IPS-20b (cell line): ENCODE measurements at regions not wholly inside any gene's neighbourhood (a gene's known extent, or its start where the extent isn't known, plus 50 kb on each side); places are given as distances from the start of the nearest gene placed in this dataset.
"Not testable (repeated sequence)": the region's sequence is repeated elsewhere in the genome, so short reads cannot be mapped to it uniquely, and the experiment has no call there.

Experiments used
- H3K27ac ChIP-seq: one replicate; pipeline ENCODE4 v1.5.1; 2013; ENCODE audit warnings: low read length
- H3K27me3 ChIP-seq: 2 replicates; pipeline ENCODE4 v1.6.1; 2013; ENCODE audit warnings: mild to moderate bottlenecking, low read length, inconsistent platforms; ENCODE audit not compliant: insufficient read depth
- H3K36me3 ChIP-seq: 2 replicates; pipeline ENCODE4 v1.6.1; 2013; ENCODE audit warnings: low read depth, mild to moderate bottlenecking, inconsistent platforms, low read length, moderate library complexity; ENCODE audit not compliant: insufficient read depth
- H3K4me1 ChIP-seq: 2 replicates; pipeline ENCODE4 v1.6.1; 2013; ENCODE audit warnings: mild to moderate bottlenecking, control low read depth, inconsistent platforms, low read length, moderate library complexity; ENCODE audit not compliant: insufficient read depth
- H3K4me3 ChIP-seq: 2 replicates; pipeline ENCODE4 v1.5.1; 2013; ENCODE audit warnings: mild to moderate bottlenecking, low read length, inconsistent platforms
- H3K9ac ChIP-seq: 2 replicates; pipeline ENCODE4 v1.6.1; 2013; ENCODE audit warnings: low read depth, mild to moderate bottlenecking, inconsistent platforms, low read length, moderate library complexity
- H3K9me3 ChIP-seq: 2 replicates; pipeline ENCODE4 v1.6.1; 2013; ENCODE audit warnings: mild to moderate bottlenecking, low read depth, low read length, inconsistent platforms; ENCODE audit not compliant: insufficient read depth

DNA sequence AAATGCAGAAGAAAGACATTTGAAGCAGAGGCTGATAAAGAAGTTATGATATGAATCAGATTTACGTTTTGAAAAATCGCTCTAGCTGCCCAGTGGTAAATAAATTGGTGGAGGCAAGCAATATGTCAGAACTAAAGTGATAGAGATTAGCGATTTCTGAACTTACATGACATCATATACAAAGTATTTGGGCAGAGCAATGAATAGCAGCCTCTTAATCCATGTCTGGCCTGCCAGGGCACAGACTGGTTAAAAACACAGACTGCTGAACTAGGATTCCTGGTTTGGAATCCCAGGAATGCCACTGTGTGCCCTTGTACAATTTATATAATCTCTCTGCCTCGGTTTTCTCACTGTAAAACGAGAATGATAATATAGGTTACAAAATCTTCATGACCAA lies 243.1 kb upstream of the SETMAR start:
- peaks cover 9% of the 10 kb centered on the region for H3K4me1 ChIP-seq
- no peaks in the 10 kb centered on the region for H3K27me3 ChIP-seq
- H3K36me3 ChIP-seq: no peaks in the 10 kb centered on the region
- H3K9ac ChIP-seq: no peak overlapping the region
- H3K27ac ChIP-seq: no peak overlapping the region
- H3K4me3 ChIP-seq: no peak overlapping the region
- H3K9me3 ChIP-seq: no peaks in the 10 kb centered on the region

DNA sequence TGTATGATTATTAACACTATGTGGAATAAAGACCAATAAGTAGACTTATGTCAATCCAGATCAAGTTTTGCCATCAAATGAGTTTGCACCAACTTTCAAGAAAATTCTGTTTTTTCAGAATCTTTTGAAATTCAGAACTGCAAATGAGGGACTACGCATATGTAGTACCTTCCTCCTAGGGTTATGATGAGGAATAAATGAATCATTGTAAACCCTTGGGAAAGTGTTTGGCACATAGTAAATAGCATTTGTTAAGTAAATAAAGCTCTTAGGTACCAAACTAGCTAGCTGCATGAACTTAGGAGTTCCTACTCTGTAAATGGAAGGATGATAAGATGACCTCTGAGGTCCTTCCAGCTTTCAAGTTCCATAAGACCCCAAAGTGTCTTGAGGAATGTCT lies 242.6 kb upstream of the SETMAR start:
- no peaks in the 10 kb centered on the region for H3K27me3 ChIP-seq
- no peaks in the 10 kb centered on the region for H3K36me3 ChIP-seq
- H3K4me1 ChIP-seq: peaks cover 10% of the 10 kb centered on the region
- no peaks in the 10 kb centered on the region for H3K9me3 ChIP-seq
- H3K4me3 ChIP-seq: no peak overlapping the region
- no peak overlapping the region for H3K9ac ChIP-seq
- no peak overlapping the region for H3K27ac ChIP-seq

DNA sequence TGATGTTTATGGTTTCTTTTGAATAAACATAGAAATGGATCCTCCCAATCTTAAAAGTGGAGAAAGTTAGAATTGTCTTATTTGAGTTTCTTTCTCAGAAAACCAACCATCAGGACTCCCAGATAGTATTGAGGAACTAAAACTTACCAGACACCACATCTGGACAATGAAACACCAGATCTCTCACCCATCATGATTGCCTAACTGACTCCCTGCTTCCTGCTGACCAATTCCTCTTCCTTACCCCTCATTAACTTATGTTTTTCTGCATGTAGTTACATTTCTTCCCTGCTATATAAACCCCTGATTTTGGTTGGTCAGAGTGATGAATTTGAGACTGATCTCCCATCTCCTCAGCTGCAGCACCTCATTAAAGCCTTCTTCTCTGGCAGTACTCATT lies 242.0 kb upstream of the SETMAR start:
- H3K9me3 ChIP-seq: no peaks in the 10 kb centered on the region
- peaks cover 12% of the 10 kb centered on the region for H3K4me1 ChIP-seq
- no peaks in the 10 kb centered on the region for H3K27me3 ChIP-seq
- no peak overlapping the region for H3K4me3 ChIP-seq
- H3K9ac ChIP-seq: no peak overlapping the region
- no peaks in the 10 kb centered on the region for H3K36me3 ChIP-seq
- no peak overlapping the region for H3K27ac ChIP-seq

DNA sequence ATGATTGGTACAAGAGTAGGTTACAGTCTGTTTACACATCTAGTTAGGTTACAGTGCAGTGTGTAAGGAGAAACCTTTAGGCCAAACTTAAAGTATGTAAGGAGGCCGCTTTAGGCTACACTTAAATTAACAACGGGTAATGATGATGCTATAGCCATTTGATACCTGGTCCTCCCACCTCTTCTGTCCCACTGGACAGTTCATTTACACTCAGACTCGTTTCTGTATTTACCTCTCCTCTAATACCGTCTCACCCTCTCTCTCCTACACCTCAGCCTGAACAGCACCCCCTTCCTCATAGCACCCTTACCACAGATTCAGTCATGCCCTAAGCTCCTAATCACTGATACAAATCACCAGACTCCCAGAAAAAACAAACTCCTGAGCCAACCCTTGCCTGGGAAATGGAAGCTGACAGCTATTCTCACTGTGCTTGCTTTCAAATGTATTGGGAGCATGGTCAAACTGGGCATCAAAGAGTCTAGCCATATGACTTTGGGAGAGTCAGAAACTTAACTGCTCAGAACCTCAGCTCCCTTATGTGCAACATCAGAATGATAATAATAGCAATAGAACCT lies 241.3 kb upstream of the SETMAR start:
- Histone ChIP-seq H3K27me3 (no peaks in the 10 kb centered on the region), H3K4me1 (peaks cover 12% of the 10 kb centered on the region), H3K27ac (no peak overlapping the region)

DNA sequence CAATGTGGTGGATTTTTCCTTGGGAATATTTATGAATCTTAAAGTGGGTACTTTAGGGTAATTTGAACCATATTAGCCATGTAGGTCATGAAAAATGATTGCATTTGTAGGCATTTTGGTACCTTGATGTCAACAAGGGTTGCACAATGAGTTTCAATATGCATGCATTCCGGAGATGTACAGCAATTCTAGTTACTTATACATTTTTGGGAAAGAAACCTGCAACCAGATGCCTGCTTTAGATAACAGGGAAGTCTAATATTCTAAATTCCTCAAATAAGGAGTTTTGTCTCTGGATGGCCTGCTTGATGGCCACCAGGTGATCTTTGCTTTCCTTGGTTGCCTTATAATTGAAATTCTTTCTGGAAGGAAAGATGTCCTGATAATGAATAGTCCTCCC lies 240.5 kb upstream of the SETMAR start:
- Histone ChIP-seq H3K9ac (no peak overlapping the region), H3K9me3 (no peaks in the 10 kb centered on the region), H3K4me1 (peaks cover 12% of the 10 kb centered on the region), H3K36me3 (no peaks in the 10 kb centered on the region), H3K27me3 (no peaks in the 10 kb centered on the region), H3K4me3 (no peak overlapping the region), H3K27ac (no peak overlapping the region)

More for the DNA sequence above, 241.3 kb upstream of the SETMAR start:
- Histone ChIP-seq H3K36me3 (no peaks in the 10 kb centered on the region), H3K9ac (no peak overlapping the region), H3K9me3 (no peaks in the 10 kb centered on the region), H3K4me3 (no peak overlapping the region)

DNA sequence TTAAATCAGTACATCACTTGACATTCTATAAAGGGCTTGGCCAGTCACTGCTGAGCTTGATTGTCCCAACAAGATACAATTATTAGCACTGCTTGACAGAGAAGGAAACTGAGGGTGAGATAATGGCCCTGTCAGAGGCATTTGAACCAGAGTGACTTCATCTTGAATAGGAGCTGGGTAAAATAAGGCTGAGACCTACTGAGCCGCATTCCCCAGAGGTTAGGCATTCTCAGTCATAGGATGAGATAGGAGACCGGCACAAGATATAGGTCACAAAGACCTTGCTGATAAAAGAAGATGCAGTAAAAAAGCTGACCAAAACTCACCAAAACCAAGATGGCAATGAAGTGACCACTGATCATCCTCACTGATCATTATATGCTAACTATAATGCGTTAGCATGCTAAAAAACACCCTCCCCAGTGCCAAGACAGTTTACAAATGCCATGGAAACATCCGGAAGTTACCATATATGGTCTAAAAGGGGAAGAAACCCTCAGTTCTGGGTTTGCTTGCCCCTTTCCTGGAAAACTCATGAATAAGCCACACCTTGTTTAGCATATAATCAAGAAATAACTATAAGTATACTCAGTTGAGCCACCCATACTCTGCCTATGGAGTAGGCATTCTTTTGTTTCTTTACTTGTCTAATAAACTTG lies 239.1 kb upstream of the SETMAR start:
- Histone ChIP-seq H3K4me1 (peaks cover 13% of the 10 kb centered on the region), H3K27me3 (no peaks in the 10 kb centered on the region), H3K4me3 (no peak overlapping the region), H3K9ac (no peak overlapping the region), H3K36me3 (no peaks in the 10 kb centered on the region), H3K9me3 (no peaks in the 10 kb centered on the region), H3K27ac (no peak overlapping the region)

DNA sequence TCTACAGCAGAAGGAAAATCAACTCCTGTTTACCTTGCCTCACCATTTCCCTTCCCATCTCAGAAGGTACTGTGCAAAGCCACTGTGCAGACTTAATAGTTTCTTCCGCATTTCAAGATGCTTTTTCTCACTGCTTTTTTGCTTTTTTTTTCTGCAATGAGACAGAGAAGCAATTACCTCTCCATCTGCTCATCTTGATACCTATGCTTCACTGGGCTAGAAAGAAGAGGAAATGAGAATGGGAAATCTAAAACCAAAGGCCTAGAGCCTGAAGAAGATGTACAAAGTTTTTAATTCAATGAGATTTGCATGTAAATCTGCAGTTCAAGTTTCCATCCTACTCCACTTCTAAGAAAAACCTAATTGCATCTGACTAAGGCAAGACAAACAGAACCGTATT lies 238.1 kb upstream of the SETMAR start:
- no peak overlapping the region for H3K4me3 ChIP-seq
- no peaks in the 10 kb centered on the region for H3K9me3 ChIP-seq
- no peaks in the 10 kb centered on the region for H3K27me3 ChIP-seq
- H3K27ac ChIP-seq: no peak overlapping the region
- H3K36me3 ChIP-seq: no peaks in the 10 kb centered on the region
- no peak overlapping the region for H3K9ac ChIP-seq
- peaks cover 16% of the 10 kb centered on the region for H3K4me1 ChIP-seq

DNA sequence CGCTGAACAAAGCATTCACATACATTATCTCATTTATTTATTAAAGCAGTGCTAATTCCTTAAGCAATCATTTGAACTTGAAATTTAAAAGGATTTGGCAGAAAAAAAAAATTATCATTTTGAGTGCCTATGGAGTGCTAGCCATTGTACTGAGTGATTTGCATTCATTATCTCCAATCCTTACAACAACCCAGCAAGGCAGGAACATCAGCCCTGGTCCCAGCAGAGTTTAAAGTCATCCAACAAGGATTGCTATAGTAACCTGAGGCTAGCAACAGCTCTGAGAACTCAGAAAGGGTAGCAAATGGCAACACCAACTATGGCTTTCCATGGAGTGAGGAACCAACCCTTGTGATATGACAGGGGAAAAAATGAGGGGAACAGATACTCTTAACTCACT lies 237.6 kb upstream of the SETMAR start:
- no peaks in the 10 kb centered on the region for H3K27me3 ChIP-seq
- H3K4me3 ChIP-seq: no peak overlapping the region
- H3K9ac ChIP-seq: no peak overlapping the region
- H3K4me1 ChIP-seq: peaks cover 14% of the 10 kb centered on the region
- no peaks in the 10 kb centered on the region for H3K36me3 ChIP-seq
- H3K27ac ChIP-seq: no peak overlapping the region
- H3K9me3 ChIP-seq: no peaks in the 10 kb centered on the region

DNA sequence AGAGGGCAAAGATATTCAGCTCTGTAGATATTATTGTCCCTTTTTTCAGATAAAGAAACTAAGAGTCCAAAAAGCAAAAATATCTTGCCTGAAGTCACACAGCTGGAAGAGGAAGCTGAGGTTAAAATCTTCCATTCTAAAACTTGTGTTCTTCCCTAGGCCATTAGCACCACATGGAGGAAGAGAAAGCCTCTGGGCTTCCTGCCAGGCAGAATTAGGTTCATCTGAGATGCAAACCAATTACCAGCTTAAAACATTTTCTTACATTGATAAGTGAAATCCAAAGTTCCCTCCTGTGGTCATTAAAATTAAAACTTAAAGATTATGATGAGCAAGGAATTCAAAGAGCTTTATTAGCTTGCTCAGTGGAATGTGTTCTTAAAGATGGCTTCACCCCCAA lies 235.3 kb upstream of the SETMAR start:
- no peaks in the 10 kb centered on the region for H3K27me3 ChIP-seq
- no peak overlapping the region for H3K27ac ChIP-seq
- H3K9ac ChIP-seq: no peak overlapping the region
- no peak overlapping the region for H3K4me3 ChIP-seq
- H3K9me3 ChIP-seq: no peaks in the 10 kb centered on the region
- H3K4me1 ChIP-seq: peaks cover 18% of the 10 kb centered on the region
- no peaks in the 10 kb centered on the region for H3K36me3 ChIP-seq

DNA sequence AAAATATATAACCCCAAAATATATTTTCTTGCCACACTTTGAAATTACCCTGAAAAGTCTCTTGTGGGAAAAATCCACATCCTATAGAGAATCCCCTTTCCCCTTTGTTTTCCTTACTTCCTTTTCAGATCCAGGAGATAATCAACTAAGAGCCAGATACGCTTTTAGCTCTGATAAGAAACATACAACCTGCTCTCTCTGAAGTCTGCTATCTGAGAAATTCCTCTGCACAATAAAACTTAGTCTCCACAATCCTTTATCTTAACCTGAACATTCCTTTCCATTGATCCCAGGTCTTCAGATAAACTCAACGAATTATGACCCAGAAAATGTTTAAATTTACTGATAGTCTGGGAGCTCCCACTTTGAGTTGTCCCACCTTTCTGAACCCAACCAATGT lies 233.4 kb upstream of the SETMAR start:
- H3K27ac ChIP-seq: no peak overlapping the region
- peaks cover 13% of the 10 kb centered on the region for H3K4me1 ChIP-seq
- H3K9me3 ChIP-seq: no peaks in the 10 kb centered on the region
- H3K27me3 ChIP-seq: no peaks in the 10 kb centered on the region
- H3K9ac ChIP-seq: no peak overlapping the region
- no peaks in the 10 kb centered on the region for H3K36me3 ChIP-seq
- no peak overlapping the region for H3K4me3 ChIP-seq

DNA sequence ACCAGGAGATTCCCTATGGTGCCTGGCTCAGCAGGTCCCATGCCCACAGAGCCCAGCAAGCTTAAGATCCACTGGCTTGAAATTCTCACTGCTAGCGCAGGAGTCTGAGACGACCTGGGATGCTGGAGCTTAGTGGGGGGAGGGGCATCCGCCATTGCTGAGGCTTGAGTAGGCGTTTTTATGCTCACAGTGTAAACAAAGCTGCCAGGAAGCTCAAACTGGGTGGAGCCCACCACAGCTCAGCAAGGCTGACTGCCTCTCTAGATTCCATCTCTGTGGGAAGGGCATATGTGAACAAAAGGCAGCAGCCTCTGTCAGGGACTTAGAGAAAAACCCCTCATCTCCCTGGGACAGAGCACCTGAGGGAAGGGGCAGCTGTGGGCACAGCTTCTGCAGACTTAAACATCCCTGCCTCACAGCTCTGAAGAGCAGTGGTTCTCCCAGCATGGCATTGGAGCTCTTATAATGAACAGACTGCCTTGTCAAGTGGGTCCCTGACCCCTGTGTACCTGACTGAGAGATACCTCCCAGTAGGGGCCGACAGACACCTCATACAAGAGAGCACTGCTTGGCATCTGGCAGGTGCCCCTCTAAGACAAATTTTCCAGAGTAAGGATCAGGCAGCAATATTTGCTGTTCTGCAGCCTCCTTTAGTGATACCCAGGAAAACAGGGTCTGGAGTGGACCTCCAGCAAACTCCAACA lies 231.5 kb upstream of the SETMAR start:
- Histone ChIP-seq H3K9ac (peak overlapping the region; percentile 50), H3K4me3 (peak overlapping the region; percentile 51), H3K27ac (peak overlapping the region; percentile 27), H3K9me3 (no peaks in the 10 kb centered on the region), H3K27me3 (no peaks in the 10 kb centered on the region), H3K36me3 (no peaks in the 10 kb centered on the region), H3K4me1 (peaks cover 9% of the 10 kb centered on the region)

DNA sequence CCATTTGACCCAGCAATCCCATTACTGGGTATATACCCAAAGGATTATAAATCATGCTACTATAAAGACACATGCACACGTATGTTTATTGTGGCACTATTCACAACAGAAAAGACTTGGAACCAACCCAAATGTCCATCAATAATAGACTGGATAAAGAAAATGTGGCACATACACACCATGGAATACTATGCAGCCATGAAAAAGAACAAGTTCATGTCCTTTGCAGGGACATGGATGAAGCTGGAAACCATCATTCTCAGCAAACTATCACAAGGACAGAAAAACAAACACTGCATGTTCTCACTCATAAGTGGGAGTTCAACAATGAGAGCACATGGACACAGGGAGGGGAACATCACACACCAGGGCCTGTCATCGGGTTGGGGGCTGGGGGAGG lies 225.9 kb upstream of the SETMAR start:
- H3K4me3 ChIP-seq, H3K9me3 ChIP-seq, H3K9ac ChIP-seq, H3K27me3 ChIP-seq, H3K27ac ChIP-seq, H3K4me1 ChIP-seq, H3K36me3 ChIP-seq: not testable (repeated sequence)
